OCI-LY7 (cell line): ENCODE measurements at regions not wholly inside any gene's neighbourhood (a gene's known extent, or its start where the extent isn't known, plus 50 kb on each side); places are given as distances from the start of the nearest gene placed in this dataset.
"Not testable (repeated sequence)": the region's sequence is repeated elsewhere in the genome, so short reads cannot be mapped to it uniquely, and the experiment has no call there.

Experiments
- EZH2phosphoT487 ChIP-seq: fragments of 200-600 bp; sonication (generic); IDR thresholded peaks from 2 replicates; pipeline ENCODE4 v1.6.1; 2018; ENCODE audit warnings: low read depth, borderline replicate concordance, mild to moderate bottlenecking, mixed run types, antibody characterized with exemption, low read length, moderate library complexity, mixed read lengths
- TF ChIP-seq, protein P1 (sequence below): fragments of 200-600 bp; sonication (generic); conservative IDR thresholded peaks from 2 replicates; pipeline ENCODE4 v1.5.1; 2014; ENCODE audit warnings: mild to moderate bottlenecking, antibody characterized with exemption, low read length, moderate library complexity, mixed read lengths

DNA sequence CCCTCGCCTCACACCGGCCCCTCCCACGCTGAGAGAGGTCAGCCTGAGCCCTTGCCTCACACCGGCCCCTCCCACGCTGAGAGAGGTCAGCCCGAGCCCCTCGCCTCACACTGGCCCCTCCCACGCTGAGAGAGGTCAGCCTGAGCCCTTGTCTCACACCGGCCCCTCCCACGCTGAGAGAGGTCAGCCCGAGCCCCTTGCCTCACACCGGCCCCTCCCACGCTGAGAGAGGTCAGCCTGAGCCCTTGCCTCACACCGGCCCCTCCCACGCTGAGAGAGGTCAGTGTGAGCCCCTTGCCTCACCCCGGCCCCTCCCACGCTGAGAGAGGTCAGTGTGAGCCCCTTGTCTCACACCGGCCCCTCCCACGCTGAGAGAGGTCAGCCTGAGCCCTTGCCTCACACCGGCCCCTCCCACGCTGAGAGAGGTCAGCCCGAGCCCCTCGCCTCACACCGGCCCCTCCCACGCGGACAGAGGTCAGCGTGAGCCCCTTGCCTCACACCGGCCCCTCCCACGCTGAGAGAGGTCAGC lies 92.1 kb upstream of the PRDM7 start:
- TF ChIP-seq, protein P1, sequence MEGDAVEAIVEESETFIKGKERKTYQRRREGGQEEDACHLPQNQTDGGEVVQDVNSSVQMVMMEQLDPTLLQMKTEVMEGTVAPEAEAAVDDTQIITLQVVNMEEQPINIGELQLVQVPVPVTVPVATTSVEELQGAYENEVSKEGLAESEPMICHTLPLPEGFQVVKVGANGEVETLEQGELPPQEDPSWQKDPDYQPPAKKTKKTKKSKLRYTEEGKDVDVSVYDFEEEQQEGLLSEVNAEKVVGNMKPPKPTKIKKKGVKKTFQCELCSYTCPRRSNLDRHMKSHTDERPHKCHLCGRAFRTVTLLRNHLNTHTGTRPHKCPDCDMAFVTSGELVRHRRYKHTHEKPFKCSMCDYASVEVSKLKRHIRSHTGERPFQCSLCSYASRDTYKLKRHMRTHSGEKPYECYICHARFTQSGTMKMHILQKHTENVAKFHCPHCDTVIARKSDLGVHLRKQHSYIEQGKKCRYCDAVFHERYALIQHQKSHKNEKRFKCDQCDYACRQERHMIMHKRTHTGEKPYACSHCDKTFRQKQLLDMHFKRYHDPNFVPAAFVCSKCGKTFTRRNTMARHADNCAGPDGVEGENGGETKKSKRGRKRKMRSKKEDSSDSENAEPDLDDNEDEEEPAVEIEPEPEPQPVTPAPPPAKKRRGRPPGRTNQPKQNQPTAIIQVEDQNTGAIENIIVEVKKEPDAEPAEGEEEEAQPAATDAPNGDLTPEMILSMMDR, result not testable (repeated sequence)
- not testable (repeated sequence) for TF ChIP-seq EZH2phosphoT487
